ENCODE measurements at regions not wholly inside any gene's neighbourhood (a gene's known extent, or its start where the extent isn't known, plus 50 kb on each side); places are given as distances from the start of the nearest gene placed in this dataset.

DNA sequence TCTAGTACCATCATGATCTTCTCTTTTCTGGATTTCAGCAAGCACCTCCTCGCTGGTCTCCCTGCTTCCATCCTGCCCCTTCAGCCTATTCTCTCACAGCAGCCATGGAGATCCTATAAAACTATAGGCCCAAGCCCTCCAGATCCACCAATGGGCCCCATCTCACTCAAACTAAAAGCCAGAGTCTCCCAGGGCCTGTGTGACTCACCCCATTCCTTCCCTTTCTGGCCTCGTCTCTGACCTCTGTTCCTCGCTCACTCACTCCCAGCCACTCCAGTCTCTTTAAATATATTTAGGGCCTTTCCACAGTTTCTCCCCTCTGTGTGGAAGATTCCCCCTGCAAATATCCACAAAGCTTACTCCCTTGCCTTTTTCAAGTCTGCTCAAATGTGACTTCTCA, 89.7 kb downstream of the HSPH1 start:
- TF ChIP-seq, protein P1, sequence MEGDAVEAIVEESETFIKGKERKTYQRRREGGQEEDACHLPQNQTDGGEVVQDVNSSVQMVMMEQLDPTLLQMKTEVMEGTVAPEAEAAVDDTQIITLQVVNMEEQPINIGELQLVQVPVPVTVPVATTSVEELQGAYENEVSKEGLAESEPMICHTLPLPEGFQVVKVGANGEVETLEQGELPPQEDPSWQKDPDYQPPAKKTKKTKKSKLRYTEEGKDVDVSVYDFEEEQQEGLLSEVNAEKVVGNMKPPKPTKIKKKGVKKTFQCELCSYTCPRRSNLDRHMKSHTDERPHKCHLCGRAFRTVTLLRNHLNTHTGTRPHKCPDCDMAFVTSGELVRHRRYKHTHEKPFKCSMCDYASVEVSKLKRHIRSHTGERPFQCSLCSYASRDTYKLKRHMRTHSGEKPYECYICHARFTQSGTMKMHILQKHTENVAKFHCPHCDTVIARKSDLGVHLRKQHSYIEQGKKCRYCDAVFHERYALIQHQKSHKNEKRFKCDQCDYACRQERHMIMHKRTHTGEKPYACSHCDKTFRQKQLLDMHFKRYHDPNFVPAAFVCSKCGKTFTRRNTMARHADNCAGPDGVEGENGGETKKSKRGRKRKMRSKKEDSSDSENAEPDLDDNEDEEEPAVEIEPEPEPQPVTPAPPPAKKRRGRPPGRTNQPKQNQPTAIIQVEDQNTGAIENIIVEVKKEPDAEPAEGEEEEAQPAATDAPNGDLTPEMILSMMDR (IDR thresholded peaks at IDR 0.05) = no peak
- no peak for TF ChIP-seq POLR2A (IDR thresholded peaks at IDR 0.05)
